H9 (cell line): ENCODE measurements at regions not wholly inside any gene's neighbourhood (a gene's known extent, or its start where the extent isn't known, plus 50 kb on each side); places are given as distances from the start of the nearest gene placed in this dataset.

ENCODE experiments used
- DNase-seq: peaks from one replicate; pipeline ENCODE4 v3.0.0-alpha.2; 2017
- H2AFZ ChIP-seq: one replicate; pipeline ENCODE4 v1.6.1; 2013; ENCODE audit warnings: mild to moderate bottlenecking, low read length, control low read depth, moderate library complexity
- H2AK5ac ChIP-seq: 2 replicates; pipeline ENCODE4 v1.6.1; 2013; ENCODE audit warnings: low read length, control low read depth, mixed read lengths; ENCODE audit not compliant: insufficient read length
- H2BK120ac ChIP-seq: one replicate; pipeline ENCODE4 v1.6.1; 2013; ENCODE audit warnings: low read depth, mild to moderate bottlenecking, low read length, control low read depth, inconsistent platforms; ENCODE audit not compliant: poor library complexity, severe bottlenecking
- H2BK12ac ChIP-seq: 2 replicates; pipeline ENCODE4 v1.6.1; 2013; ENCODE audit warnings: low read length, control low read depth, mixed read lengths, low read depth; ENCODE audit not compliant: insufficient read length
- H2BK15ac ChIP-seq: 2 replicates; pipeline ENCODE4 v1.6.1; 2013; ENCODE audit warnings: low read depth, low read length, control low read depth
- H2BK20ac ChIP-seq: one replicate; pipeline ENCODE4 v1.6.1; 2013; ENCODE audit warnings: low read depth, mild to moderate bottlenecking, low read length, control low read depth, inconsistent platforms; ENCODE audit not compliant: poor library complexity, severe bottlenecking
- H2BK5ac ChIP-seq: 2 replicates; pipeline ENCODE4 v1.6.1; 2013; ENCODE audit warnings: low read length, control low read depth, mixed read lengths; ENCODE audit not compliant: insufficient read length
- H3K14ac ChIP-seq: 2 replicates; pipeline ENCODE4 v1.6.1; 2013; ENCODE audit warnings: low read length, control low read depth; ENCODE audit not compliant: insufficient read depth
- H3K18ac ChIP-seq: 2 replicates; pipeline ENCODE4 v1.6.1; 2013; ENCODE audit warnings: low read depth, mild to moderate bottlenecking, mixed read lengths, low read length, control low read depth; ENCODE audit not compliant: insufficient read length
- H3K23ac ChIP-seq: 2 replicates; pipeline ENCODE4 v1.6.1; 2013; ENCODE audit warnings: low read length, control low read depth, mixed read lengths, low read depth; ENCODE audit not compliant: insufficient read length
- H3K23me2 ChIP-seq: 2 replicates; pipeline ENCODE4 v1.6.1; 2013; ENCODE audit warnings: low read depth, mild to moderate bottlenecking, mixed read lengths, low read length, control low read depth; ENCODE audit not compliant: insufficient read length, poor library complexity, severe bottlenecking
- H3K27ac ChIP-seq: 2 replicates; pipeline ENCODE4 v1.5.1; 2013; ENCODE audit warnings: low read length, control low read depth, mixed read lengths, low read depth; ENCODE audit not compliant: insufficient read length
- H3K27me3 ChIP-seq: 2 replicates; pipeline ENCODE4 v1.6.1; 2013; ENCODE audit warnings: low read length, control low read depth, inconsistent platforms; ENCODE audit not compliant: insufficient read depth
- H3K4ac ChIP-seq: 2 replicates; pipeline ENCODE4 v1.6.1; 2013; ENCODE audit warnings: low read depth, mild to moderate bottlenecking, control low read depth, inconsistent platforms, low read length, moderate library complexity
- H3K4me1 ChIP-seq: 2 replicates; pipeline ENCODE4 v1.6.1; 2013; ENCODE audit warnings: low read length, control low read depth, inconsistent platforms; ENCODE audit not compliant: insufficient read depth
- H3K4me2 ChIP-seq: 2 replicates; pipeline ENCODE4 v1.6.1; 2013; ENCODE audit warnings: low read length, control low read depth, mixed read lengths; ENCODE audit not compliant: insufficient read length, insufficient read depth
- H3K56ac ChIP-seq: 2 replicates; pipeline ENCODE4 v1.6.1; 2013; ENCODE audit warnings: low read depth, mild to moderate bottlenecking, mixed read lengths, low read length, control low read depth; ENCODE audit not compliant: insufficient read length
- H3K79me1 ChIP-seq: 2 replicates; pipeline ENCODE4 v1.6.1; 2013; ENCODE audit warnings: low read depth, mild to moderate bottlenecking, moderate library complexity, low read length, control low read depth, inconsistent platforms; ENCODE audit not compliant: insufficient read depth, poor library complexity, severe bottlenecking
- H3K79me2 ChIP-seq: 2 replicates; pipeline ENCODE4 v1.6.1; 2013; ENCODE audit warnings: low read length, control low read depth, inconsistent platforms; ENCODE audit not compliant: insufficient read depth
- H3K9ac ChIP-seq: 2 replicates; pipeline ENCODE4 v1.6.1; 2013; ENCODE audit warnings: low read length, control low read depth, mixed read lengths; ENCODE audit not compliant: insufficient read length; ENCODE audit errors: extremely low read depth
- H3K9me3 ChIP-seq: one replicate; pipeline ENCODE4 v1.6.1; 2013; ENCODE audit warnings: low read depth, low read length, inconsistent platforms; ENCODE audit not compliant: control insufficient read depth
- H3T11ph ChIP-seq: one replicate; pipeline ENCODE4 v1.6.1; 2013; ENCODE audit warnings: mild to moderate bottlenecking, low read length, control low read depth, inconsistent platforms
- H4K20me1 ChIP-seq: one replicate; pipeline ENCODE4 v1.6.1; 2013; ENCODE audit not compliant: control insufficient read depth, insufficient read length, insufficient read depth
- H4K5ac ChIP-seq: 2 replicates; pipeline ENCODE4 v1.6.1; 2013; ENCODE audit warnings: low read depth, mild to moderate bottlenecking, mixed read lengths, low read length, control low read depth; ENCODE audit not compliant: insufficient read length
- H4K8ac ChIP-seq: replicated peaks from 2 replicates; pipeline ENCODE4 v1.6.1; 2013; ENCODE audit warnings: low read length, control low read depth, mixed read lengths, low read depth; ENCODE audit not compliant: insufficient read length
- H4K91ac ChIP-seq: 2 replicates; pipeline ENCODE4 v1.6.1; 2013; ENCODE audit warnings: low read depth, mild to moderate bottlenecking, moderate library complexity, mixed read lengths, low read length, control low read depth; ENCODE audit not compliant: insufficient read length
- H3K27ac Mint-ChIP-seq, 3 experiments: 2 replicates in 2 of 3; 3 replicates in 1 of 3; pipeline ENCODE4 v1.8.0; 2020 to 2021; ENCODE audit warnings: mixed read lengths in 3 of 3, mild to moderate bottlenecking in 1 of 3, moderate library complexity in 1 of 3
- H3K27me3 Mint-ChIP-seq: 2 replicates; pipeline ENCODE4 v1.8.0; 2021; ENCODE audit warnings: low read depth, mild to moderate bottlenecking, moderate library complexity, mixed read lengths
- H3K36me3 Mint-ChIP-seq, 3 experiments: 2 replicates in 2 of 3; 3 replicates in 1 of 3; pipeline ENCODE4 v1.8.0; 2020 to 2021; ENCODE audit warnings: low read depth in 3 of 3, mixed read lengths in 3 of 3; ENCODE audit not compliant: insufficient read depth in 1 of 3
- H3K4me1 Mint-ChIP-seq, 2 experiments: 2 replicates each; pipeline ENCODE4 v1.8.0; 2020; ENCODE audit warnings: mixed read lengths in 2 of 2
- H3K4me3 Mint-ChIP-seq, 2 experiments: 2 replicates in 1 of 2; 3 replicates in 1 of 2; pipeline ENCODE4 v1.8.0; 2020 to 2021; ENCODE audit warnings: mild to moderate bottlenecking in 2 of 2, mixed read lengths in 2 of 2, moderate library complexity in 1 of 2
- H3K9me3 Mint-ChIP-seq, 2 experiments: 2 replicates in 1 of 2; 3 replicates in 1 of 2; pipeline ENCODE4 v1.8.0; 2020; ENCODE audit warnings: mild to moderate bottlenecking in 2 of 2, mixed read lengths in 2 of 2, moderate library complexity in 1 of 2
- WGBS: extraction: QIAGEN DNeasy Blood & Tissue Kit; methylation state at CpG from one replicate; pipeline ENCODE4 v1.1.7; 2013; ENCODE audit warnings: missing lambda C conversion rate, low lambda C conversion rate, mixed read lengths; ENCODE audit not compliant: insufficient read length; ENCODE audit errors: extremely low coverage; 5-methylcytosine and 5-hydroxymethylcytosine counted together
- TF ChIP-seq, protein P1 (sequence below): fragments of 200-600 bp; sonication (generic); conservative IDR thresholded peaks from 3 replicates; pipeline ENCODE4 v1.8.0; 2021; ENCODE audit warnings: antibody characterized with exemption, mild to moderate bottlenecking

DNA sequence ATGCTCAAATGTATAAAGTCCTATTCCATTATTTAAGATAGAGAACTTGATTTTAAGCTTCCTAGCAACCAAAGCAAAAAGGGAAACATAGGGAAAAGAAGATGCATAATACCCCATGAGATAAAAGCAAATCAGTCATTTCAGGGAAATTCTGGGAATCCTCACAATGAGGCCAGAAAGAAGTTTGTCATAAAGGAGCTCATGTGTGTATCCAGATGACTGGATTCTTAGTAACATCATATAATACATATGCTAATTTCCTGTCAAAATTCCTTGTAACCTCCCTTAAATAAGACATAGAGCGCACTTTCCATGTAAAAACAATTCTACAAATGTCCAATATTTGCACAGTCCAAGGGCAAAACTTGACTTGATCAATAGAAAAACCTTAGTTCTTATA is 411.0 kb upstream of the WWC1 start:
- Histone ChIP-seq H3K9me3 (no peaks in the 10 kb centered on the region), H3K4me1 (0 out of 2 replicates have a peak, but pooled peaks cover 2% of the 10 kb centered on the region), H3K79me2 (no peaks in the 10 kb centered on the region), H3K79me1 (no peaks in the 10 kb centered on the region), H3K14ac (no peak overlapping the region), H3K23me2 (no peaks in the 10 kb centered on the region), H3K27me3 (no peaks in the 10 kb centered on the region), H2AK5ac (no peak overlapping the region), H4K8ac (no peak overlapping the region), H3K23ac (no peak overlapping the region), H3K18ac (no peak overlapping the region), H3T11ph (no peak overlapping the region), H3K4me2 (no peak overlapping the region), H4K5ac (no peak overlapping the region), H3K4ac (no peak overlapping the region), H4K20me1 (no peaks in the 10 kb centered on the region), H2AFZ (no peak overlapping the region), H3K9ac (no peak overlapping the region), H4K91ac (no peak overlapping the region), H2BK20ac (no peak overlapping the region), H3K56ac (no peak overlapping the region), H2BK12ac (no peak overlapping the region), H2BK15ac (no peak overlapping the region), H2BK5ac (no peak overlapping the region), H2BK120ac (no peak overlapping the region), H3K27ac (no peak overlapping the region)
- Mint-ChIP-seq H3K4me1 (peaks cover 8 to 12% of the 10 kb centered on the region in 2 experiments), H3K27ac (no peak overlapping the region), H3K9me3 (no peaks in the 10 kb centered on the region; a peak in 2 of 5 replicates), H3K36me3 (peaks cover 0 to 2% (median 0%) of the 10 kb centered on the region in 3 experiments; a peak in 1 of 7 replicates), H3K27me3 (no peaks in the 10 kb centered on the region), H3K4me3 (no peak overlapping the region)
- TF ChIP-seq, protein P1, sequence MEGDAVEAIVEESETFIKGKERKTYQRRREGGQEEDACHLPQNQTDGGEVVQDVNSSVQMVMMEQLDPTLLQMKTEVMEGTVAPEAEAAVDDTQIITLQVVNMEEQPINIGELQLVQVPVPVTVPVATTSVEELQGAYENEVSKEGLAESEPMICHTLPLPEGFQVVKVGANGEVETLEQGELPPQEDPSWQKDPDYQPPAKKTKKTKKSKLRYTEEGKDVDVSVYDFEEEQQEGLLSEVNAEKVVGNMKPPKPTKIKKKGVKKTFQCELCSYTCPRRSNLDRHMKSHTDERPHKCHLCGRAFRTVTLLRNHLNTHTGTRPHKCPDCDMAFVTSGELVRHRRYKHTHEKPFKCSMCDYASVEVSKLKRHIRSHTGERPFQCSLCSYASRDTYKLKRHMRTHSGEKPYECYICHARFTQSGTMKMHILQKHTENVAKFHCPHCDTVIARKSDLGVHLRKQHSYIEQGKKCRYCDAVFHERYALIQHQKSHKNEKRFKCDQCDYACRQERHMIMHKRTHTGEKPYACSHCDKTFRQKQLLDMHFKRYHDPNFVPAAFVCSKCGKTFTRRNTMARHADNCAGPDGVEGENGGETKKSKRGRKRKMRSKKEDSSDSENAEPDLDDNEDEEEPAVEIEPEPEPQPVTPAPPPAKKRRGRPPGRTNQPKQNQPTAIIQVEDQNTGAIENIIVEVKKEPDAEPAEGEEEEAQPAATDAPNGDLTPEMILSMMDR = no peak
- no peak for DNase-seq
- WGBS = no CpG with 5 or more reads among the region's 1 CpG
